ENCODE measurements at regions not wholly inside any gene's neighbourhood (a gene's known extent, or its start where the extent isn't known, plus 50 kb on each side); places are given as distances from the start of the nearest gene placed in this dataset.

- no peak for TF ChIP-seq ESRRA (CRISPR knock-in tag; IDR thresholded peaks at IDR 0.05; ENCODE audit: borderline replicate concordance)
- TF ChIP-seq USF2 (CRISPR knock-in tag; IDR thresholded peaks at IDR 0.05): no peak
- TF ChIP-seq SP1 (CRISPR knock-in tag; conservative IDR thresholded peaks at IDR 0.05): no peak
- TF ChIP-seq, protein P1, sequence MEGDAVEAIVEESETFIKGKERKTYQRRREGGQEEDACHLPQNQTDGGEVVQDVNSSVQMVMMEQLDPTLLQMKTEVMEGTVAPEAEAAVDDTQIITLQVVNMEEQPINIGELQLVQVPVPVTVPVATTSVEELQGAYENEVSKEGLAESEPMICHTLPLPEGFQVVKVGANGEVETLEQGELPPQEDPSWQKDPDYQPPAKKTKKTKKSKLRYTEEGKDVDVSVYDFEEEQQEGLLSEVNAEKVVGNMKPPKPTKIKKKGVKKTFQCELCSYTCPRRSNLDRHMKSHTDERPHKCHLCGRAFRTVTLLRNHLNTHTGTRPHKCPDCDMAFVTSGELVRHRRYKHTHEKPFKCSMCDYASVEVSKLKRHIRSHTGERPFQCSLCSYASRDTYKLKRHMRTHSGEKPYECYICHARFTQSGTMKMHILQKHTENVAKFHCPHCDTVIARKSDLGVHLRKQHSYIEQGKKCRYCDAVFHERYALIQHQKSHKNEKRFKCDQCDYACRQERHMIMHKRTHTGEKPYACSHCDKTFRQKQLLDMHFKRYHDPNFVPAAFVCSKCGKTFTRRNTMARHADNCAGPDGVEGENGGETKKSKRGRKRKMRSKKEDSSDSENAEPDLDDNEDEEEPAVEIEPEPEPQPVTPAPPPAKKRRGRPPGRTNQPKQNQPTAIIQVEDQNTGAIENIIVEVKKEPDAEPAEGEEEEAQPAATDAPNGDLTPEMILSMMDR (IDR thresholded peaks at IDR 0.05): no peak
- no peak for TF ChIP-seq NR2C2 (CRISPR knock-in tag; IDR thresholded peaks at IDR 0.05)
- no peak for TF ChIP-seq E2F5 (CRISPR knock-in tag; IDR thresholded peaks at IDR 0.05)
- no peak for TF ChIP-seq HMGA2 (CRISPR knock-in tag; IDR thresholded peaks at IDR 0.05)
- TF ChIP-seq ATF2 (CRISPR knock-in tag; IDR thresholded peaks at IDR 0.05; ENCODE audit: borderline replicate concordance, low read depth): no peak
- TF ChIP-seq GABPB1 (CRISPR knock-in tag; IDR thresholded peaks at IDR 0.05): no peak
These were observed 229.9 kb upstream of the HMGA2 start for GRCh38 chr12:65594409-65594808.
